EH (cell line): ENCODE measurements at regions not wholly inside any gene's neighbourhood (a gene's known extent, or its start where the extent isn't known, plus 50 kb on each side); places are given as distances from the start of the nearest gene placed in this dataset.
"Not testable (repeated sequence)": the region's sequence is repeated elsewhere in the genome, so short reads cannot be mapped to it uniquely, and the experiment has no call there.

Source experiments
- DNase-seq: peaks from one replicate; pipeline ENCODE4 v3.0.0-alpha.2; 2015; ENCODE audit warnings: low read depth

- no peak for DNase-seq
These were observed 81.1 kb downstream of the STMND1 start for GRCh38 chr6:17182961-17183360.

- DNase-seq: no peak
These were observed 85.1 kb downstream of the STMND1 start for GRCh38 chr6:17186925-17187324.

GRCh38 chr6:17193106-17193775 is 87.9 kb upstream of the RBM24 start:
- DNase-seq: peak; percentile 77

GRCh38 chr6:17197607-17198006 is 83.6 kb upstream of the RBM24 start:
- DNase-seq: no peak

GRCh38 chr6:17200395-17200794 is 80.8 kb upstream of the RBM24 start:
- DNase-seq: no peak

- DNase-seq: no peak
These were observed 78.6 kb upstream of the RBM24 start for GRCh38 chr6:17202526-17202925.

- DNase-seq: no peak
These were observed 76.6 kb upstream of the RBM24 start for GRCh38 chr6:17204533-17204932.

GRCh38 chr6:17206566-17207072 is 74.5 kb upstream of the RBM24 start:
- no peak for DNase-seq

- DNase-seq: no peak
These were observed 73.9 kb upstream of the RBM24 start for GRCh38 chr6:17207281-17207680.

GRCh38 chr6:17210683-17211082 is 70.5 kb upstream of the RBM24 start:
- no peak for DNase-seq

- DNase-seq: no peak
These were observed 70.1 kb upstream of the RBM24 start for GRCh38 chr6:17211101-17211500.

GRCh38 chr6:17212546-17213371 is 68.4 kb upstream of the RBM24 start:
- DNase-seq: peak; percentile 65

- DNase-seq: no peak
These were observed 67.1 kb upstream of the RBM24 start for GRCh38 chr6:17214106-17214505.

- DNase-seq: not testable (repeated sequence)
These were observed 64.2 kb upstream of the RBM24 start for GRCh38 chr6:17216972-17217371.

GRCh38 chr6:17218023-17218748 is 63.0 kb upstream of the RBM24 start:
- DNase-seq: no peak

GRCh38 chr6:17218749-17219093 is 62.4 kb upstream of the RBM24 start:
- no peak for DNase-seq

GRCh38 chr6:17219098-17219497 is 62.1 kb upstream of the RBM24 start:
- no peak for DNase-seq

GRCh38 chr6:17220040-17220910 is 60.9 kb upstream of the RBM24 start:
- DNase-seq: no peak

GRCh38 chr6:17224056-17224455 is 57.1 kb upstream of the RBM24 start:
- DNase-seq: peak; percentile 11

GRCh38 chr6:17224501-17224900 is 56.7 kb upstream of the RBM24 start:
- DNase-seq: not testable (repeated sequence)

GRCh38 chr6:17225767-17226630 is 55.2 kb upstream of the RBM24 start:
- DNase-seq: peak; percentile 59
